ENCODE measurements at regions not wholly inside any gene's neighbourhood (a gene's known extent, or its start where the extent isn't known, plus 50 kb on each side); places are given as distances from the start of the nearest gene placed in this dataset.

DNA sequence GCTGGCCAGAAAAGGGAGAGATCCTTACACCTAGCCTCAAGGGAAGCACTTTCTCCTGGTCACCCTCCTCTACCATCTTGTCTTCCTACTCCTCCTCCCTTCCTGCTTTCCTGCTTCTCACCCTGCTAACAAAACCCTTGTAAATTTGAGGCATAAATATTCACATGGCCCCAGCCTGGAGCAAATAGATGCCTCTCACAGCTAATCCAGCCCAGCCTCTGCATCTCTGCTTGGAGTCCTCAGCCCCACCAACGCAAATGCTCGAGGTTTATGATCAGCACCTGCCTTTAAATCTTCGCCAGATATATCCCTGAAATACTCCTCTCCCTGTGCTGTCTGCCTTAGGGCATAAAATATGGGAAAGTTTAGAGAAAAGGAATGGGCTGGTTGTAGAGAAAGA lies 205.2 kb upstream of the CDH5 start:
- TF ChIP-seq EZH2 (IDR thresholded peaks at IDR 0.05; ENCODE audit: borderline replicate concordance) (no peak), EZH2phosphoT487 (IDR thresholded peaks at IDR 0.05; ENCODE audit: low read depth, severe bottlenecking, unreplicated experiment) (no peak)
- TF ChIP-seq, protein P1, sequence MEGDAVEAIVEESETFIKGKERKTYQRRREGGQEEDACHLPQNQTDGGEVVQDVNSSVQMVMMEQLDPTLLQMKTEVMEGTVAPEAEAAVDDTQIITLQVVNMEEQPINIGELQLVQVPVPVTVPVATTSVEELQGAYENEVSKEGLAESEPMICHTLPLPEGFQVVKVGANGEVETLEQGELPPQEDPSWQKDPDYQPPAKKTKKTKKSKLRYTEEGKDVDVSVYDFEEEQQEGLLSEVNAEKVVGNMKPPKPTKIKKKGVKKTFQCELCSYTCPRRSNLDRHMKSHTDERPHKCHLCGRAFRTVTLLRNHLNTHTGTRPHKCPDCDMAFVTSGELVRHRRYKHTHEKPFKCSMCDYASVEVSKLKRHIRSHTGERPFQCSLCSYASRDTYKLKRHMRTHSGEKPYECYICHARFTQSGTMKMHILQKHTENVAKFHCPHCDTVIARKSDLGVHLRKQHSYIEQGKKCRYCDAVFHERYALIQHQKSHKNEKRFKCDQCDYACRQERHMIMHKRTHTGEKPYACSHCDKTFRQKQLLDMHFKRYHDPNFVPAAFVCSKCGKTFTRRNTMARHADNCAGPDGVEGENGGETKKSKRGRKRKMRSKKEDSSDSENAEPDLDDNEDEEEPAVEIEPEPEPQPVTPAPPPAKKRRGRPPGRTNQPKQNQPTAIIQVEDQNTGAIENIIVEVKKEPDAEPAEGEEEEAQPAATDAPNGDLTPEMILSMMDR (IDR thresholded peaks at IDR 0.05; ENCODE audit: poor library complexity) = no peak
- Histone ChIP-seq H4K20me1 (ENCODE audit: insufficient read depth, poor library complexity, severe bottlenecking) (no peaks in the 10 kb centered on the region), H3K27me3 (no peaks in the 10 kb centered on the region), H3K4me1 (ENCODE audit: insufficient read depth) (peaks cover 9% of the 10 kb centered on the region), H3K27ac (no peak overlapping the region), H3K9me3 (ENCODE audit: low read depth) (no peaks in the 10 kb centered on the region), H3K36me3 (replicated peaks; ENCODE audit: insufficient read depth, low read depth) (no peaks in the 10 kb centered on the region), H3K79me2 (no peaks in the 10 kb centered on the region), H3K4me2 (no peak overlapping the region), H3K9me2 (replicated peaks; ENCODE audit: insufficient read depth) (no peaks in the 10 kb centered on the region), H2AFZ (no peak overlapping the region), H3K4me3 (no peak overlapping the region)
- WGBS (ENCODE audit: low lambda C conversion rate, missing lambda C conversion rate) = 42% methylated on average over 3 of the region's 3 CpGs
- DNase-seq (ENCODE audit: low spot score) = no peak

DNA sequence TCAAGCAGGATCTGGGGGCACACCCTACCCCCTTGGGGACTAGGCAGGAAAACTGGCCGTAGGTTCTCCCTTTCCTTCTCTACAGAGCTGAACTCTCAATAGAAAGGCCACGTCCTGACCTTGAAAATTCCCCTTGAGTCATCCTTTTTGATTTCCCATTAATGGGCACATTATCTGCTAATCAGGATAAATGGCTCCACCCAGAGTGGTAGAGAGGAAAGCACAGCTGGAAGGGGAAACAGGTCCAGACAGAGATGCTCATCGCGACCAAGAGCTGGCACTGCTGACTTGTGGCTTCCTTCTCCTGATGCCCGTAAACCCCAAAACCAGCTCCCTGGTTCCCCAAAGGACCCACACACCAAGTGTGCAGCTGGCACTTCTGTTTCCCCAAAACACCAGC lies 206.5 kb upstream of the CDH5 start:
- Histone ChIP-seq H3K36me3 (replicated peaks; ENCODE audit: insufficient read depth, low read depth) (no peaks in the 10 kb centered on the region), H4K20me1 (ENCODE audit: insufficient read depth, poor library complexity, severe bottlenecking) (no peaks in the 10 kb centered on the region), H3K27me3 (no peaks in the 10 kb centered on the region), H2AFZ (no peak overlapping the region), H3K4me3 (no peak overlapping the region), H3K4me2 (no peak overlapping the region), H3K9me3 (ENCODE audit: low read depth) (no peaks in the 10 kb centered on the region), H3K4me1 (ENCODE audit: insufficient read depth) (peaks cover 9% of the 10 kb centered on the region), H3K9me2 (replicated peaks; ENCODE audit: insufficient read depth) (no peaks in the 10 kb centered on the region), H3K27ac (no peak overlapping the region), H3K79me2 (no peaks in the 10 kb centered on the region)
- 91% methylated on average over 5 of the region's 5 CpGs for WGBS (ENCODE audit: low lambda C conversion rate, missing lambda C conversion rate)
- no peak for DNase-seq (ENCODE audit: low spot score)
- no peak for TF ChIP-seq EZH2phosphoT487 (IDR thresholded peaks at IDR 0.05; ENCODE audit: low read depth, severe bottlenecking, unreplicated experiment)
- TF ChIP-seq EZH2 (IDR thresholded peaks at IDR 0.05; ENCODE audit: borderline replicate concordance) = no peak
- TF ChIP-seq, protein P1 (IDR thresholded peaks at IDR 0.05; ENCODE audit: poor library complexity) = no peak

DNA sequence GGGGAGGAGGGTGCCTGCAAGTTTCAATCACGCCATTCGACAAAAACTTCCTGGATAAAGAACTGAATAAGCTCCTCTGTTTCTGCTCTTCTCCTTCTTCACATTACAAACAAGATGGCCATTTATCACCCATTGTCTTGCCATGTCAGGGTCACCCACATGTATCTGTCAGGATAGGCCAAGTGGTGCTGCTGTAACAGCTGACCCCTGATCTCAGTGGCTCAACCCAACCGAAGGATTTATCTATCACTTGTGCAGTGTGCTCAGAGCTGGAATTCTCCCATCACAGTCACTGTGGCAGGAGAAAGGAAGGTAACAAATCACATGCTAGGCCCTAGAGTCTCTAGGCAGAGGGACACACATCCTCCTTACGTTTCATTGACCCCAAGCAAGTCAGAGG lies 210.0 kb upstream of the CDH5 start:
- no peak for TF ChIP-seq EZH2 (IDR thresholded peaks at IDR 0.05; ENCODE audit: borderline replicate concordance)
- TF ChIP-seq, protein P1 (IDR thresholded peaks at IDR 0.05; ENCODE audit: poor library complexity) = no peak
- no peak for TF ChIP-seq EZH2phosphoT487 (IDR thresholded peaks at IDR 0.05; ENCODE audit: low read depth, severe bottlenecking, unreplicated experiment)
- no peak overlapping the region for H3K4me2 ChIP-seq

DNA sequence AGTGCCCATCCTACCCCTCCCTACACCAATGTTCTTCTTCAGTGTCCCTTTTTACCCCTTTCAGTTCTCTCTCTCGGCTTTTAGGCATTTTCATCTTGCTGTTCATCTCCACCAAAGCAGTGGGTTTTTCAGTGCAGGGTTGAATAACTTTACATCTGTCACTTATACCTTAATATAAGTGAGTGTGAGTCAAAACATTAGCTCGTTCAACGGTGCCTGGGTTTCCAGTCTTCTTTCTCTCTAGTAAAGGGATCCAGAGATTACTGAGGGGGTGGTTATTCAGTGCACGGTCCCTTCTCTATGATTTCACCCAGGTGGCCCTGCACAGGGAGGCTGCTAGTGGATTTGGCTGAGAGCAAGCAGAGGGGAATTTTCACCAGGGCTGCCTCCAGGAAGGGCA lies 210.6 kb upstream of the CDH5 start:
- no peaks in the 10 kb centered on the region for H3K9me2 ChIP-seq (replicated peaks; ENCODE audit: insufficient read depth)
- TF ChIP-seq EZH2phosphoT487 (IDR thresholded peaks at IDR 0.05; ENCODE audit: low read depth, severe bottlenecking, unreplicated experiment) (no peak), EZH2 (IDR thresholded peaks at IDR 0.05; ENCODE audit: borderline replicate concordance) (no peak)
- TF ChIP-seq, protein P1 (IDR thresholded peaks at IDR 0.05; ENCODE audit: poor library complexity) = no peak
- no peak overlapping the region for H3K27ac ChIP-seq
- no peaks in the 10 kb centered on the region for H3K27me3 ChIP-seq
- no peak for DNase-seq (ENCODE audit: low spot score)
- 81% methylated on average over 4 of the region's 4 CpGs for WGBS (ENCODE audit: low lambda C conversion rate, missing lambda C conversion rate)
- H4K20me1 ChIP-seq (ENCODE audit: insufficient read depth, poor library complexity, severe bottlenecking) = no peaks in the 10 kb centered on the region
- no peak overlapping the region for H3K4me2 ChIP-seq
- H3K4me1 ChIP-seq (ENCODE audit: insufficient read depth) = peaks cover 16% of the 10 kb centered on the region
- no peaks in the 10 kb centered on the region for H3K36me3 ChIP-seq (replicated peaks; ENCODE audit: insufficient read depth, low read depth)
- H3K9me3 ChIP-seq (ENCODE audit: low read depth) = no peaks in the 10 kb centered on the region
- H2AFZ ChIP-seq = no peak overlapping the region
- no peak overlapping the region for H3K4me3 ChIP-seq
- H3K79me2 ChIP-seq = no peaks in the 10 kb centered on the region

More for the DNA sequence above, 210.0 kb upstream of the CDH5 start:
- 96% methylated on average over 4 of the region's 4 CpGs for WGBS (ENCODE audit: low lambda C conversion rate, missing lambda C conversion rate)
- no peak for DNase-seq (ENCODE audit: low spot score)
- Histone ChIP-seq H3K9me3 (ENCODE audit: low read depth) (no peaks in the 10 kb centered on the region), H3K27me3 (no peaks in the 10 kb centered on the region), H3K9me2 (replicated peaks; ENCODE audit: insufficient read depth) (no peaks in the 10 kb centered on the region), H2AFZ (no peak overlapping the region), H3K79me2 (no peaks in the 10 kb centered on the region), H3K27ac (no peak overlapping the region), H3K4me3 (no peak overlapping the region), H4K20me1 (ENCODE audit: insufficient read depth, poor library complexity, severe bottlenecking) (no peaks in the 10 kb centered on the region), H3K36me3 (replicated peaks; ENCODE audit: insufficient read depth, low read depth) (no peaks in the 10 kb centered on the region), H3K4me1 (ENCODE audit: insufficient read depth) (peaks cover 17% of the 10 kb centered on the region)
